ENCODE measurements at regions not wholly inside any gene's neighbourhood (a gene's known extent, or its start where the extent isn't known, plus 50 kb on each side); places are given as distances from the start of the nearest gene placed in this dataset.
"Not testable (repeated sequence)": the region's sequence is repeated elsewhere in the genome, so short reads cannot be mapped to it uniquely, and the experiment has no call there.

DNA sequence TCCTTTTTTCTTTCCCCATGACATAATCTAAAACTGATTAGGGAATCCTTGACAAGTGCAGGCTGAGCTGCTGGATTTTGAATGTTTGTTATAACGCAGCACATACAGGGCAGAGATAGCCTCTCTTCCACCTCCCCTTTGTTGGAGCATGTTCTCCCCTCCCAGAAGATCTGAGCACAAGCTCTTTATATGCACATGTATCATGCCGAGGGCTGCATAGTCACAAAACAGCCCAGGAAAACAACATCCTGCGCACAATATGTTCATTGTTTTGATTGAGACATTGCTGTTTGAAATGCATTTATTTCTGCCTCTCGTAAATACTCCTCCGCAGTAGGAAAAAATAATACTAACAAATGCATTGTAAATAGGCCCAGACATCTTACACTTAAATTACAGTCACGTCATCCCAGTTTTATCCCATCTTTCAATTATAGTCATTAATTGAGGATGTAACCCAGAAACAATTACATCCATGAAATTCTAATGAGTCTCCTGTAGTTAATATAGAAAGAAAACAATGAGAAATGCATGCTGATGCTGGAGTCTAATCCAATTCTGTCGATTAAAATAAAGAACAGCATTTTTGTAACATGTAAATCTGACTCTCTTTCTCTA is 401.8 kb downstream of the BTG1 start:
- DNase-seq (ENCODE audit: low read depth in 2 of 2), result no peak

DNA sequence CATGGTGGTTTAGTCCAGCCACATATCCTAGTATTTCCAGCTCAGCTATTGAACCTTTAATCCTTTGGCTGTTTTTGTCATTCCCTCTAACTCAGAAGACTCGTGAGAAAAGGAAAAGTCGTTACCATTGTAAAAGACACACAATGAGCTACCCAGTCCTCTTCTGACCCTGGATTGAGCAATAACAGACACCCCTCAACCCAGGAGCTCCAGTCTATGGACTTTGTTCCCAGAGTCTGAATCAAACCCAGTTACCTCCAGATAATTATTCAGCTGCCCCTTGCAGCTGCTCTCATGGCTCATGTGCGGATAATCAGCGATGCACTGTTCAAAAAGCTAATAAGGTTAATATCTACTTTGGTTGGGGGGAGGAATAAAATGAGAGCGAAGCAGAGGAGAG is 402.4 kb downstream of the BTG1 start:
- DNase-seq (ENCODE audit: low read depth in 2 of 2), result no peak

DNA sequence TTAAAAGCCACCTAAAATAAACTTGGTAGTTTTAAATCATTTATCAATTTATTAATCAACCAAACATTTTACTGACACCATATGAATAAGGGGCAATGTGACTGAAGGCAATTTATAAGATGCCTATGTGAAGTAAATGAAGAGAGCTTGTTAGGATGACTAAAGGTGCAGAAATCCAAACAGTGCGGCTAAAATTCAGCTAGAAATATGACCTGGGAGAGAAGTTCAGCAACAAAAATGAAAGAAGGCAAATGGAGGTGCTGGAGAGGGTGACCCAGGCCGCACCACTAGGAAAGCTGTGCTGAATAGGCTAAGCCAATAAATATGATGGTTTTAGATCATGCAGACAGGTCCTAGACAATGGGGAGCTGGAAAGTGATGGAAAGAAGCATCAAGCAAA is 403.7 kb downstream of the BTG1 start:
- no peak for DNase-seq (ENCODE audit: low read depth in 2 of 2)

DNA sequence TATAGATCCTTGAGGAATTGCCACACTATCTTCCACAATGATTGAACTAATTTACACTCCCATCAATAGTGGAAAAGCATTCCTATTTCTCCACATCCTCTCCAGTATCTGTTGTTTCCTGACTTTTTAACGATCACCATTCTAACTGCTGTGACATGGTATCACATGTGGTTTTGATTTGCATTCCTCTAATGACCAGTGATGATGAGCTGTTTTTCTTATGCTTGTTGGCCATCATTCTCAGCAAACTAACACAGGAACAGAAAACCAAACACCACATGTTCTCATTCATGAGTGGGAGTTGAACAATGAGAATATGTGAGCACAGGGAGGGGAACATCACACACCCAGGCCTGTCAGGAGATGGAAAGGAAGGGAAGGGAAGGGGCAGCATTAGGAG is 411.8 kb downstream of the BTG1 start:
- not testable (repeated sequence) for DNase-seq (ENCODE audit: low read depth in 2 of 2)

DNA sequence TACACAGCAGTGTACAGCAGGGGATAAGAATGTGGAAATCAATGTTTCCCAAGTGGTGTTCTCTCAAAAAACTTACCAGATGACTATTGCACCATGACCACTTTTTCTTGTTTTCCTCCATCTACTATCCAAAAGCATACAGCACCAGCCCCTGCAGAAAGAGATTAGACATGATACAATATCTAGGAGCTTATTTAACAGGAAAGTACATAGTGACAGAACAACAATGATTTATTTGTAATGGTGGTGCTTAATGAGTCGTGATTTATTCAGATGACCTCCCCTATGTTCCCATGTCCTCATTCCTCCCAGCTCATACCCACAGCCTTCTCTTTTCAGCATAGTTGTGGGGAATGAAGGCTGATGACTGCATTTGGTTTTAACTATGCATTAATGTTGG is 413.6 kb downstream of the BTG1 start:
- DNase-seq (ENCODE audit: low read depth in 2 of 2), result no peak

DNA sequence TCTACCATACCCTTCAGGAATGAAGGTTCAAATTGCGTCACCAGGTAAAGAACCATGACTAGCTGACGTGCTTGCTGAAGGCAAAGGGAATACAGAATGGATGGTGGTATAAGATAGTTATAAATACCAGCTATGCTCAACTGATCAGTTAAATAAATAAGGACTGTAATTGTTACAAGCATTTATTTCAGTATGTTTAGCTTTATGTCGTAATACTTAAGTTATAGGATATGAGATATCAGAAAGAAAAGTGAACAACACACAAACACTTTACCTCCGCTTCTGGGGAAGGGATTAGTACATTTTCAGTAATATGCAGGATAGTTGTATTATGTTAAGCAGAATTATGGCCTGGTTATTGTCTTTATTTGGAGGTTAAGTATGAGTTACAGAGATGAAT is 416.1 kb downstream of the BTG1 start:
- no peak for DNase-seq (ENCODE audit: low read depth in 2 of 2)

DNA sequence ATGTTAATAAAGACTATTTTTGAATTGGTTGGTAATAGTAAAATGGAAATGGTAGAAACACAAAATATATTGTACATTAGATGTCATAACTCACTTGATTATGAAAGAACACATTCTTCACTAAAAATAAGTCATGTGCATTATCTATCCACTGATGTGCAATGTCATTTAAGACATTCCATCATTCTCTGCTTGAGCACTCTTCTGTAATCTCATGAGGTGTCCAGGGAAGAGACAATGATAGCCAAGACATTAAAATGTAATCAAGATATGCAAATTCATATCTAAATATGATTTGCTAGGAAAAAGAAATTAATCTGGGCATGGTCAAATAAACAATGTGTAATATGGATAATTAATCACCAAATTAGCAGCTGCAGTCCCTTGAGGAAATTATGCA is 422.5 kb downstream of the BTG1 start:
- no peak for DNase-seq (ENCODE audit: low read depth in 2 of 2)

DNA sequence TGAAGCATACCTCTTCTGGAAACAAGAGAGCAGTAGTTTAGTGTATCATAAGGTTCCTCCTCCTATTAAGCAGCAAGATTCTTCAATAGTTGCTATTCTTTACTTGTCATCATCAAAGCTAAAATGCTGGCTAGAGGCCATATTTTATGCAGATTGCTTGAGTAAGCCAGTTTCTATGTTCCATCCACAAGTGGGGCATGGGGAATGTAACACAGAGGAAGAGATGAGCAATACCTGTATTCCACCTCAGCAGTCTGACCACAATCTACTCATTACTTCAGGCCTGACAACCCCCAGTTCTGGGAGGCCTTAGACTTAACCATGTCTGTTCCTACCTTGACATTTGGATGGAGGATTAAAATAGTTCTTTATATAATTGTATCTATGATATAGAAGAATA is 423.6 kb downstream of the BTG1 start:
- DNase-seq (ENCODE audit: low read depth in 2 of 2), result no peak

DNA sequence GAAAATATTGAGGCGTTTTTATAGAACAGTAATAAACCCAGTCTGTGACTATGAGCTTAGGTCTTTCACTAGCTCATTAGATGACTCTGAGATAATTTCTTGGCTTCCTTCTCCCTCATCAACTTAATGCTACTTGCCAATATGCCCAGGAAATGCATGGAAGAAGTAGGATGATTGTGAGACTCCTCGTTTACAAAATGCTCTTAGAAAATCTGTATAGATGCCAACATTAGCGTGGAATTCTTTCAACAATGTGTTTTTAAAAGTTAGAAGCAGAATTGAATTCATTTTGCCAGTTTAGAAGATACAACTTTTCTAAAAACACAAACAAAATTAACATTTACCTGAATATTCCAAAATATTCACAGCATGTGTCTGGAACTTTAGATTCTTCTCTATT is 424.6 kb downstream of the BTG1 start:
- DNase-seq (ENCODE audit: low read depth in 2 of 2), result no peak

DNA sequence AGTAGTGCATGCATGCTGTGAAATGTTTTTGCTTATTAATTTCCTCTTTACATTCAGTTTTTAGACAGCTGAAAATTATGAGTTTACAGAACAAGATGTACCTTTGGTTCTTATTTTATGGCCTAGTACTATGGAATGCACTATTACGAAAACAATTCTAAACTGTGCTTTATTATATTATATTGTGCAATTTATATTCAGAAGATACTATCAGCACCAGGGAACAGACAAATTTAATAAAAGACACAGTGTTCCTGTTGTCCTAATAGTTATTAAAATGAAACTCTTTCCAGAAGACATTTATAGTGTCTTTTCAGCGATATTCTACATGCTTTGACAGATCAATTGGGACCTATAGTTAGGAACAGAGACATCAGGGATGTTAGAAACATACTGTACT is 427.3 kb downstream of the BTG1 start:
- DNase-seq (ENCODE audit: low read depth in 2 of 2), result no peak

DNA sequence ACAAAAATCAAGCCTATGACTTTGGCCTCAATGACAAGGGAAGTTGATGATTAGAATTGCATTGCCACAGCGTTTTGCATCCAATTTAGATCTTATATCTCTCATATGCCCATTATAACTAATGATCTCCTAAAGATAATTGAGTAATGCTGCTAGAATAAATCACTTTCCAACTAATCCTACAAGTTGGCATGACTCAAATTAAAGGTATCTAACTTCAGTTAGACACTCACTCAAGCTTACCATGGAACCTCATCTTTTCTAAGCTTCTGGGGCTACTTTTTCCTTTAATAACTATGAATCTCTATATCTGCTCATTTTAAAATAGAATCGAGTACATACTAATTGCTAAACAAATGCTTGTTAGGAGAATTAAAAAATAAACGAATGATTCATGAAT is 427.8 kb downstream of the BTG1 start:
- DNase-seq (ENCODE audit: low read depth in 2 of 2), result no peak

DNA sequence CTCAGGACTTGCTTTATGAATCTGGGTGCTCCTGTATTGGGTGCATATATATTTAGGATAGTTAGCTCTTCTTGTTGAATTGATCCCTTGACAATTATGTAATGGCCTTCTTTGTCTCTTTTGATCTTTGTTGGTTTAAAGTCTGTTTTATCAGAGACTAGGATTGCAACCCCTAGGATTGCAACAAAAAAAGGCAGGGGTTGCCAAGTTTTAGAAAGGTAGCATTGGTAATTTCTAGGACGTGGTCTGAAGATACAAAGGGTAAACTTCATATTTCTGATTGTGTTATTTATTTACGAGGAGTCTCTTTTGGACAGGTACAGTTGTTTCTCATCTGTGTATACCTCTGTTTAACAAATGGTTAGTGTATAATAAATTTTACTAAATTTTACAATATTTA is 433.7 kb downstream of the BTG1 start:
- not testable (repeated sequence) for DNase-seq (ENCODE audit: low read depth in 2 of 2)

DNA sequence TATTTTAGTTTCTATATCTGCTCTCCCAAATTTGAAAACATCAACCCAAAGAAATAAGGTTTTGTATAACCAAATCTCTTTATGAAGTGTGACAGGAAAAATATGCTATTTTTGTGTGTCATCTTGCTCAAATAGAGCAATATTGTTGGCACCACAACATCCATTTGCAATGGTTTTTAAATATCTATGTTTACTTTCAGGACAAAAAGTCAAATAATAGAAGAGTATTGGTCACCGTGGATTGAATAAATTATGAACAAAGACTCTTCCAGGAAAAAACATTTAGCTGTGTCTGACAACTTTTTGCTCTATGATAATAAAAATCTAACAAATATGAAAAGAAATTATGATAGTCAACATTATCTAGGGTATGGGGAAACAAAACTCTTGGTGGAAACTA is 439.2 kb downstream of the BTG1 start:
- no peak for DNase-seq (ENCODE audit: low read depth in 2 of 2)

DNA sequence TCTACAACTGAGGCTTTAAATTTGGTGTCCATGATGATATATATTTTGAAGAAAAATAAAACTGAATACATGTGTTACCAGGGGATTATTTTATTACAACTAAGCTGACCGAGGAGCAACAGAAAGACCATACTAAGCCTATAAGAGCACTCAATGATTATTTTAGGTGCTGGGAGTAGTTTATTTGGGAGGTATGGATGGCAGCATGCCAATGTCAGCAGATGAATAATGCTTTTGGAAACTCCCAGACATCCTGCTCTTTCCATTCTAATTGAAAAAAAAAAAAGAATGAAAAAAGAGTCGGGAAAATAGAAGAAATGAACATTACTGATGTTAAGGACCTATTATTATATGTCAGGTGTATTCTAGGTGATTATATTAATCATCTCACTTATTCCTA is 441.2 kb downstream of the BTG1 start:
- peak; percentile 30 to 86 for DNase-seq (ENCODE audit: low read depth in 2 of 2)

DNA sequence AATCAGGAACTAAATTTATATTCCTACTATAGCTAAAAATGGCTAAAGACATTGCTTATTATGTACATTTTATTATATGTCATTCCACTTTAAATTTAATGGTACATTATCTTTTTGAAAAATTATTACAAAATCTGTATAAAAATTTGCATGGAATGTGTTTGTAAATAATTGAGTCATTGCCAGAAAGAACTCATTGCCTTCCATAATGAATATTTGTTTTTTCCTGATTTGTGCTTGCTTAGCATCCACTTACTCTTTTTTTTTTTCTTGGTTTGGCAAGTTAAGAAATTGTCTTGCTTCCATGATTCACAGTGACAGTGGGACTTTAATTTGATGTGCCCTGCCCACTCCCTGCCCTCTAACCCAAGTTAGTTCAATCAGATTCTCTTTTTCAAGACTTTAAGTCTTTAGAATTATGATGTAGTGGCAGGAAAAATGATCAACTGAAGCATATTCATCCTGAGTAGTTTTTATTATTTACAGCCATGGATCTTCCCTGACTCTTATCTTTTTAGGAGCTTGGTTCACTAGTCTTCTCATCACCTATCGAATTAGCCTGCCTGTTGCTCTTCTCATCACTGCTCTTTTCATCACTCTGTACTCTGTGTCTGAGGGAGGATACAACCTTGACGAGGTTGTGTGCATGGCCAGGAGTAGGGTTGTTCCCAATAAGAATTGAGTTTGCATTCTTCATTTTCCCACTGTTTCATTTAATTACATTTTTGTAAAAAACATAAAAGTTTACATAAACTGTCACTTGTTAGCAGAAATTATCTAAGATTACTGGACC is 442.0 kb downstream of the BTG1 start:
- no peak for DNase-seq (ENCODE audit: low read depth in 2 of 2)

DNA sequence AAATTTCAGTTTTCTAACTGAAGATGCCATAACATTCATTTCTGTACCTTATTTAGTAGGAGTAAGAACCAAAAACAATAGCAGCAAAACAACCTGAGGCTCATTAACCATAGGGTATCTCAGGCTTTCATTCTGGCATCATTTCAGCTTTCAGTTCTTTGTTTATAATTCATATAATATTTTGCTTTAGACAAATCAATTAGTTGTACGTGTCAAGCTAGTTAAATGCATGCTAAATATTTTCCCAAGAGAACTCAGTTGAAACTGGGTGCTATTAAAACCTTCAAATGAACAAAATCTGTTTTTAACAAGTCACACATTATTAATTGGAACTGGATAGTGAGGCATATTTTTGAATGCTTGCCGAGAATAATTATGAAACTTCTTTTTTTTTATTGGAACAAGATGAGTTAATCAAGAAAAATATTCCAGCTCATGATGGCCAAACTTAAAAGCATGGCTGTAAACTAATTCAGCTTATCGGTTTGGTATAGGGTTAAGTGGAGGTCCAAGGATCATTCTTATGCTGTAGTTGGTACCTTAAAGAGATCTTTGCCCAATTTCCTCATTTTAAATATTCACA is 442.7 kb downstream of the BTG1 start:
- DNase-seq (ENCODE audit: low read depth in 2 of 2), result no peak

DNA sequence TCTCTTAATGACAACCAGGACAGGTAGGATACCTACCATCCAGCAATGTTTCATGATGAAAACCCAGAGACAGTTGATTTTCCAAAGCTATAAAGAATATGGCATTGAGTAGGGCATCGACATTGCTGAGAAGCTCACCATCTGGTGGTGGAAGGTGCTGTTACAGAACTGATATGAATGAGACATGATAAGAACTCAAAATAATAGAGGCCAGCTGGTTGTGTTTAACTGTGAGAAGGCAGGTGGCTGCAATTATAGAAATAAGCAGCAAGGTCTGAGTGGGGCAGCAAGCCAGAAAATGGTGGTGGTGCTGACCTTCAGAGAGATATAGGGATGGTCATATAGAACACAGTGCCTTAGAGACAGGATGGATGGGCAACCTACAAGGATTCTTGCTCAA is 449.7 kb downstream of the BTG1 start:
- no peak for DNase-seq (ENCODE audit: low read depth in 2 of 2)

DNA sequence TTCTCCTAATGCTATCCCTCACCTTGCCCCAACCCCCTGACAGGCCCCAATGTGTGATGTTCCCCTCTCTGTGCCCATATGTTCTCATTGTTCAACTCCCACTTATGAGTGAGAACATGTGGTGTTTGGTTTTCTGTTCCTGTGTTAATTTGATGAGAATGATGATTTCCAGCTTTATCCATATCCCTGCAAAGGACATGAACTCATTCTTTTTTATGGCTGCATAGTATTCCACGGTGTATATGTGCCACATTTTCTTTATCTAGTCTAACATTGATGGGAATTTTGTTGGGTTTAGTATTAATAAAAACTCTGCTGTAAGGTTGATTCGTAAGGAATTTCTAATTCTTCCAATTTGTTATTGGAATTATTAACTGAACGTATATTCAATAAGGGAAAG is 450.2 kb downstream of the BTG1 start:
- not testable (repeated sequence) for DNase-seq (ENCODE audit: low read depth in 2 of 2)

DNA sequence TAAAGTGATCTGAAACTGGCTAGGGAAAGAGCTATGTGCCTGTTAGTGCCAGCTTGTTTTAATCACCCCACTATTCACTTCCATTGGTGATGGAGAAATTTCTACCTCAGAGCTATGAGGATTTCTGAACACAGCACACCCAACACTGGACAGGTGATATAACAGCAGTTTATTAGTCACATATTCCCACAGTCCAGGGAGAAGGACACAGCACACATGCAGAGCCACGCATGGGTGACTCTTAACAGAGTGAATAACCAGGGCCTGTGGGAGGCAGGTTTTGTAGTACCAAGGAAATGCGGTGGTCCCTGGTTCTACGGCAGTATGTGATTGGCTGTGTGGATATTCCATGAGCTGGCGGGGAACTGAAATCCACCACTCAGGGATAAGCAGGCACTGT is 455.1 kb downstream of the BTG1 start:
- no peak for DNase-seq (ENCODE audit: low read depth in 2 of 2)

DNA sequence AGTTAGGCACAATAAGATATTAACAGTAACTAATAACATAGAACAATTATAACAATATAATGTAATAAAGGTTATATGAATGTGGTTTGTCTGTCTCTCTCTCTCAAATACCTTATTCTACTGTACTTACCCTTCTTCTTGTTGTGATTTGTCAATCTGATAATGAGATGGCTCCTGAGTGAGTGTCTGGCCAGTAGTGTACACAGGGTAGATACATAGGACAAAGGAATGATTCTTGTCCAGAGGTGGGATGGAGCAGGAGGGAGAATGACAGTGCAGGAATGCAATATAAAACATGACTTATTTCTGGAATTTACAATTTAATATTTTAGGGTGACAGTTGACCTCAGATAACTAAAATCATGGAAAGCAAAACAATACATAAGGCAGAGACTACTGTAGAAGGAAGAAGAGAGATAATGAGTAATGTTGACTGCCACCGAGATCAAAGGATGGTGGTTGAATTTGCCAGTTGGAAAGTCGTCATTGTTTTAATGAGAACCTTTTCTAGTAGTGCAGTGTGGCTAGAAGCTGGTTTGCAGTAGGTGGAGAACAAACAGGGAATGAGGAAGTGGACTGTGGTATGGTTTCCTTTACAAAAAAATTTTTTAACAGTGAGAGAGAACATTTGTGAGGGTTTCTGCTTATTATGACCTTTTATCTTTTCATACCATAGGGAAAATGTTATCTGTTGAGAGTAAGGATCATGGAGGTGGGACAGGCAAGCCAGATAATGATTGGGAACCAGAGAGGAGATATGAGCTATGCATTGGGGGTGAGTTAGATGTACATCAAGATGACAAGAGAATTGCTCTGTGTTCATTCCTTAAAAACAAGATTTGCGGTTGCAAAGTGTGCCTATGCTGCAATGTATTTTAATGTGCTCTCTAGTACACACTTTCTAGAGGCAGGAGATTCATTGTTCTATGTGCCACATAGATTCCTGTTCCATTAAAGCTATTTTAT is 458.3 kb downstream of the BTG1 start:
- peak in 1 of 2 donors; percentile 67 for DNase-seq (ENCODE audit: low read depth in 2 of 2)

DNA sequence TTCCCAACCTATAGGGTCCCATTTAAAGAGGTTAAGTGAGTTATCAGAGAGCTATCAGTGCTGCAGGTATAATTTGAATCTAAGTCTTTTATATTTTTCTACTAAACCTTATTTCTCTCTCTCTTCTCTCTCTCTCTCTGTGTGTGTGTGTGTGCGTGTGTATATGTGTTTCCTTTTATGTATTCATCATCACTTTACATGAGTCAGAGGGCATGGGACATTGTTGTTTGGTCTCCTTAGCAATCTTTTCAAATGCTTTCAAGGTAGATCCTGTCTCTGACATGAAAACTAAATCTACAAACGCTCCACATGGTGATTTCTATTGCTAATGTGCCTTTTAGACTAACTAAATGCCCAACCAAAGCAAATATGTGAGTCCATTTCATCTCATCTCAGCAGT is 459.7 kb downstream of the BTG1 start:
- peak; percentile 5 to 63 for DNase-seq (ENCODE audit: low read depth in 2 of 2)

DNA sequence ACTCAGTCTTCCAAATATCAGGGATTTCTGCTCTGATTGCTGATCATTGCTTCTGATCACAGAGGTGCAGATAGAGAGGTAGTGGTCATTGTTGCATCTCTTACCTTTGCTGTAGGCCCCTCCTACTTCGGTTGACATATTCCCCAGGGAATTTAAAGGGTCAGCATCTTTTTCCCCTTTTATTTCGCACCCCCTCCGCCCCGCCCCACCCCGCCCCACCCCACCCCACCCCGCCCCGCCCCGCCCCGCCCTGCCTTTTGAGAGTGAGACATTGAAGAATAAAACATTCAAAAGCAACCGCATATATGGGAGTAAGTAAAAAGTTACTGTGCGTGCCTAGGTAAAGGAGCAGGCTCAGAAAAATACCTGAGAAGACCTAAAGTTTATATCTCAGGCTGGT is 463.9 kb downstream of the BTG1 start:
- DNase-seq (ENCODE audit: low read depth in 2 of 2), result no peak

Measured in lung microvascular endothelial cell (primary cell).